Occipital lobe (tissue), 1 donor: ENCODE measurements at regions not wholly inside any gene's neighbourhood (a gene's known extent, or its start where the extent isn't known, plus 50 kb on each side); places are given as distances from the start of the nearest gene placed in this dataset.

ENCODE experiments used
- DNase-seq: peaks from one replicate; lab custom pipeline; 2025; lab: John Stamatoyannopoulos, UW

DNA sequence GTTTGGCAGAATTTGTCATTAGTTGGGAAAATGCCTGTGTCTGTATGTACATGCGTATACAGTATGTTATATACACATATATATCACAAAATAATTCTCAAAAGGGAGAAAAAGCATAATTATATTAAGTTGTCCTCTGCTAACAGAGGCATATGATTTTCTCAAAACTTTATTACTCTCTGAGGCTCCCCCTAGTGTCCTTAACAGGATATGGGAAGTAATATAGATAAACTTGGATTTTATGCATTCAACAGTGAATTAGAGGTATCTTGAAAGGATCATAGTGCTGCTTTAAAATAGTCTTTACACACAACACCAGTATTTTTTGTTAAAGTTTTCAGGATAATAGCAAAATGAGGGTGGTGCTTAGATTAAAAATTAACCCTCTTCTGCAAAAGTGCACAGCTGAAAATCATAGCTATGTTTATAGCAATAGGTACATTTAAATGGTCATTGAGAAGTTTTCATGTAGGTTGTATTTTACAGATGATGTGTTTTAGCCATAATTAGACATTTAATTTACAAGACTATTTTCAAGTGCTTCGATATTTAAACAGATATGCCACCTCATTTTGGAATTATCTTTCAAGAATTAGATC lies 454.0 kb upstream of the ROBO2 start:
- no peak for DNase-seq

DNA sequence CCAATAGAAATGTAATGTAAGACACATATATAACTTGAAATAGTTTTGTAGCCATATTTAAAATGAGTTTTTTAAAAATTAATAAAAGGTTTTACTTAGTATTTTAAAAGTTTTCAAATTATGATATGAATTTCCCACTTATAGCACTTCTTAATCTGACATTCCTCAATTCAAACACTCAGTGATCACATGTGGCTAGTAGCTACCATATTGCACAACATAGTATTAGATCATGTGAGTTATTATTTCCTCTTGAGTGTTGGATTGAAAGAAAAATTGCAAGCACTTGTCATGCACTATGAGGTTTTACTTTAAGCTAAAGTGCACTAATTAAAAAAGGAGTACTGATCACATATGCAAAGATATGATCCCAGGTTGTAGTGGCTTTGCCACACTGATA lies 453.4 kb upstream of the ROBO2 start:
- no peak for DNase-seq

DNA sequence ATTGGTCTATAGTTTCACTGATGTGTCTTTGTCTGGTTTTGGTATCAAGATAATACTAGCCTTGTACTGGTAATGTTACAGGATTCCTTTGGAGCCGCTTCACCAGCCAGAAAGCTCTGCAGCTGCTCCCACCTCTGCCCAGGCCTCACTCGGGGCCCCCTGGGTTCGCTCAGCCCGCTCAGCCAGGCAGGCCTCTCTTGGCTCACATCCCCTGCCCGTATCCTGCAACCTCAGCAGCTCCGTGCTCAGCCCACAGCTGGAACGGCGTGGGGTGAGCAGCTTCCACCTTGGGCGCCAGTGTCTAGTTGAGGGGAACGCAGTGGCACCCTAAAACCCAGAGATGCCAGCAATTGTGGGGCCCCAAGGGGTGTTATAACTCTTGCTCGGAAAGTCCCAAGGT lies 429.7 kb upstream of the ROBO2 start:
- no peak for DNase-seq

DNA sequence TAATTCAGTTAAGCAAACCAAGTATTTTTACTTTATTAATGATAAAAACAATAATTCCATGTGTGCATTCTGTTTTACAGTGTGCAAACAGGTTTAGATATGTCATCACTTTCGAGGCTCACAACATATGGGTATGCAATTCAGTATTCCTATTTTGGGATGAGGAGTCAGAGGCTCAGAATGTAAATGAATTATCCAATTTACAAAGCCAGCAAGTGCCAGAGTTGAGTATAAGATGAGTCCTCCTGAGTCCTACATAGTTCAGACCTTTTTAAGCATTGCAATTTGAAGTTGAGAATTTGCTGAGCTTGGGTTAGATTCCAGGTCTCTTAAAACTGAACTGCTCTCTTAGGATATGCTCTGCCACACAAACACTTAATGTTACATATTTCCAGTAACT lies 424.2 kb upstream of the ROBO2 start:
- no peak for DNase-seq

DNA sequence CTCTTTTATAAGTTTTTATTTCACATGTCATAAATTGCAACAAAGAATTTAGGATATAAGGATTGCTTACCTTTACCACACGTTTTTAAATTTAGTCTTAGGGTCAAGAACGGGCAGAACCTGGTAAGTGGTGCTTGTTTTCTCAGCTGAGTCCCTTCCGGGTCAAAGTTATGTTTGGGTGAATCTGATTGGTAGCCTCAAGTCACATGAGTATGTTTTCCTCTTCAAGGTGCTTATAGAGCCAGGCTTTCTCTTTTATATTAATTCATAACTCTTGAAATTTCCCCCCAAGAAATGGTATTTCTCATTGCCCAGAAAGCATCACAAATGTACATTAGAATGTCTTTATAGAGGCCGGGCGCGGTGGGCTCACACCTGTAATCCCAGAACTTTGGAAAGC lies 415.7 kb upstream of the ROBO2 start:
- no peak for DNase-seq

DNA sequence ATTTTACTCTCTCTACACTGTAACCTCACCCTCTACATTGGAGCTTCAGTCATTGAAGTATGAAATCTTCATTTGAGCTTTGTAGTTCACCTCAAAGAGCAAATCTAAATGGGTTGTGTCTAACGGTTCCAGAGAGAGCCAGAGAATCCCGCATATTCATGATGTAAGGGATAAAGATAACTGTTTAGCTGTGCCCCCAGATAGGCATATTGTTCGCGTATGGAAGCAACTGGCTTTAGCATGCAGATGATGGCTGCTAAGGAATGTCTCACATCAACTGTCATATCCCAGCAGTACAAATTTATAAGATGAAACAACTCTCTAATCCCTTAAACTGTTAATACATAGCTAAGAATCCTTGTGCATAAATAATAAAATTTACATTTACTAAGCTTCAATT lies 412.7 kb upstream of the ROBO2 start:
- no peak for DNase-seq

DNA sequence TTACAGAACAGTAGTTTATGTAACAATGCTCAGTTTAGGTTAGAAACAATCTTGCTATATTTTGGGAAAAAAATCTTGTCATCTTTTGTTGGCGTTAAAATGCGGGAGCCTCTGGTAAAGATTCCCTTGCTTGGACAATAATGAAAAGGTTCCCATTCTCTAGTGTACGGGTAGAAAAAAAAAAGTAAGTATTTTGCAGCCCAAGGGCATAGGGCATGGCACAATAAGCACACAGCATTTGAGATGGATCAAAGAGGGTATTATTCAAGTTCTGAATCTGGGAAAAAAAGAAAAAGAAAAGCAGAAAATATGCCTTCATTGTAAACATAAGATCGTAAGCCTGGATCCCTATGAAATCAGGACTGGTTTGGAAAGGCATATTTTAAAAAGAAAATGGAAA lies 408.6 kb upstream of the ROBO2 start:
- DNase-seq = no peak

DNA sequence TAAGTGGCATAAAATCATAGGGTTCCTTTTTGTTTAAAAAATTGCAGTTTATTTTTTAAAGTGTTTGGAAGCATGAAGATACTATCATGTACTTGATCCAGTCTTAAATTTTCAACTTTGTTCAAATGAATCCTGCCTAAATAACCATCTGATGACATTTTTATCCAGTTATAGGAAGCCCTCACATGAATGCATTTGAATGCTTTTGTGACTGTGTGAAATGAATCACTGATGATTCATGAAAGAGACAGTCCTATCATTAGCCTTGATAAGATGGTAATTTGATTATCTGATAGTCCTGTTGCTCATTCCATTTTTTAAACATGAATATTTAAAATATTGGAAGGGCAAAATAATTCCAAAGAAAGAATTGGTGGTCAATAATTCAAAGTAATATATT lies 401.9 kb upstream of the ROBO2 start:
- DNase-seq = no peak

DNA sequence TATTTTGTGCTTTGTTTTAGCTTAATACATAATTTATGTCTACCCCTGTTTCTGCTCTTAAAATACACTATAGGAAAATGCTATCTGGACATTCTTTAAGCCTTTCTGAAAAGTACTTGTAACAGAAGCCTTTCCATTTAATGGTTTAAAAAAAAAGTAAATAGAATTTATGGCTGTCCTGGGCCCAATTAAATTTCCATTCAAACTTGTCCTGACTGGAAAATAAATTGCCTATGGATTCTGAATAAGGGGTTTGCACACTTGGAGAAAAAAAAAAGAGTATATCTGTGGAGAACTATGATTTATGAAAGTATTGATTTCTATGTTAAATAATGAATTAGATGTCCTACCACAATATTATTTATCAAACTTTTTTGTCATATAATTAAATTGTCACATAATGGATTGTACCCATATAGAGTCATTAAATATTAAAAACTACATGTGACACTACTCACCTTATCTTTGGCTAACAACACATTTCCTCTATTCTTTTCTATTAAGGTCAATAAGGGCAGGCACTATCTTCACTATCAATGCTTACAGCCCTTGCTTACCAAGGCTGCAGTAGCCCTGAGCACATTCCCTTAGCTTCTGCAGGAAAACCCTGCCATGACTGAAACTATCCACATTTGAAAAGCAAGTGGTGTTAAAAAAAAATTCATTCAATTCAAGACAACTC lies 396.1 kb upstream of the ROBO2 start:
- DNase-seq = no peak

DNA sequence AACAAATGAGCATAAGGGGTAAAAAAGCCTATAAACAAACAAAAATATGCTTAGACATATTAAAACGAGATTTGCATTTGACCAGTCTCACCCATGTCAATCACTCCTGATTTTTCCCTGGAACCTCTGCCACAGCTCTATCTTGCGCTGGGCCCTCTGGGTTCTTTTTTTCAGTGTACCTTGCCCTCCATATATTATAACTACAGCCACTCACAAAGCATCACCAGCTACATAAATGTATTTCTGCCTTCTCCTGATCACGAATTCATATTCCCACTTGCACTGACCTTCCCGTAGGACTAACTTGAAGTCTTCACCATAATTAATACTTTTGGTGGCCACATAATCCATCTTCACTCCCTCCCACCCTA lies 395.6 kb upstream of the ROBO2 start:
- DNase-seq = no peak

DNA sequence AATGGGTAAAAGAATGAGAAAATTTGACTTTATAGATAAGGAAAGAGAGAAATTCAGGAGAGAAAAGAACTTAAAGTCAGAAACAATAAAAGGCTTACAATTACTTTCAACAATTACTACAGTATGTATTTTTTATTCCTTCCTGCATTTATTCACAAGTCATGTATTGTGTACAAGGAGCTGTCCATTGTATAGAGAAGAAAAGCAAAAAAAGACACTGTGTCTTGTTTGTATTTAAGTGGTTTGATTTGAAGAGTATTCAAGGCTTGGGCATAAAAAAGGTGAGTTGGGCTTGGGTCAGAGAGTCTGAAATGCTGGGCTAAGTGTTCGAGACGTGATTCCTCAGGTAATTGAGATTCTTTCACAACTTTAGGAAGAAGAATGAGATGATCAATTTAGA lies 394.2 kb upstream of the ROBO2 start:
- DNase-seq = no peak

DNA sequence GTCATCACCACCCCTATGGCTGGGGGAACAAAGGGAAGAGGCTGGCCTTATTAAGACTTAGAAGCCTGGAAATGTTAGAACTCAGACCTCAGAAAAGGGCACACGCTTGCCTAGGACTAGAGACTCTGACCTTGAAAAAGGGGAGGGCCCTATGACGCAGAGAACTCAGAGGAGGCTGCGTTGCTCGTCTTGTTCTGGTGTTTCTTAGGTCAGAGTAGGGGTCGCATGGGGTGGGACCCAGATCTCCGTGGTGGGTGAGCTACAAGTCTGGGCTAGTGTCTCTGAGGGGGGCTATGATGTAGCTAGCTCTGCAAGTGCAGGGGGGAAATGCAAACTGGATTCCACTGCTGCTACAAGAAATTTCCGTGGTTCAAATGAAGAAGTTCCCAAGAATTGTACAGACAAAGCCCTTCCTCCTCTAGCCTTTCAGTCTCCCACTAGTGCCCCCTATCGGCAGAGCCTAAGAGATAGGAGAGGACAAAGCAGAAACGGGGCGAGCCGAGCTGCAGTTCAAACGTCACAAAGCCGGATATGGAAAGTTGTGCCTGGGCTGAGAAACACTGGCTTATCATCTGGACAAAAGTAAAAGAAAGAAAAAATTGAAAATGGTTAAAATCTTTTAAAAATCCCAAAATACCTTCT lies 392.9 kb upstream of the ROBO2 start:
- DNase-seq = no peak

DNA sequence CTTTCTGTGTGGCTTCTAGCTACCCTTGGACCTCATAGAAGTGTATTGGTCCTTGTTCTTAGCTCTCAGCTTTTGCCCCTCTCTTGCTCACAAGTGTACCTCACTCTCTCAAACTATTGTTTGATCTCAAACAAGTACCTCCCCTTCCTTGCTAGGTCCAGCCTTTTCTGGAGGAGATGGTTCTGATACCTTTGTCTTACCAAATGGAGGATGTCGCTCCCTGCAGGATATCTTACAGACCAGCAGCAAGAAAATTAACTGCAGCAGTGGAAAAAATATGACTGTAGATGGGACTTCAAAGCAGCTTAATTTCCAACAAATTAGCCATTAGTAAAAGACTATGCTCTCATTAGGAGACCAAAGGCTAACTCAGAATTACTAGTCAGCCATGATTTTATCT lies 388.1 kb upstream of the ROBO2 start:
- DNase-seq = no peak

DNA sequence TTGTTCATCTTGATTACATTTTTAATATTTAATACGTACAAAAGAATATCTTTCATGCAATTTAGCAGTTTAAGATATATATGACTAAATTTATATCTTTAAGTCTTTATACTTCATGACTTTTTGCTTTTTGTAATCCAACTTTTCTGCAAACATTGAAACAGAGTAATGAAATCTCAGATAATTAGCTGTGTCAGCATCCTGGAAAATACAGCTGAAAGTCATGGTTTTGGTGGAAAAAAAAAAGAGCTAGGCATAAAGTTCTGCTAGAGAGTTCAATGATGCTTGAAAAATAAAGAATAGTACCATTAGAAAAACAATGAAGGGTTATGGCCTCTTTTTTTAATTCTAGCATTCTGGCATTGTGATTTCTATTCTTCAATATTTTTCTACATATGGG lies 387.4 kb upstream of the ROBO2 start:
- DNase-seq = no peak

DNA sequence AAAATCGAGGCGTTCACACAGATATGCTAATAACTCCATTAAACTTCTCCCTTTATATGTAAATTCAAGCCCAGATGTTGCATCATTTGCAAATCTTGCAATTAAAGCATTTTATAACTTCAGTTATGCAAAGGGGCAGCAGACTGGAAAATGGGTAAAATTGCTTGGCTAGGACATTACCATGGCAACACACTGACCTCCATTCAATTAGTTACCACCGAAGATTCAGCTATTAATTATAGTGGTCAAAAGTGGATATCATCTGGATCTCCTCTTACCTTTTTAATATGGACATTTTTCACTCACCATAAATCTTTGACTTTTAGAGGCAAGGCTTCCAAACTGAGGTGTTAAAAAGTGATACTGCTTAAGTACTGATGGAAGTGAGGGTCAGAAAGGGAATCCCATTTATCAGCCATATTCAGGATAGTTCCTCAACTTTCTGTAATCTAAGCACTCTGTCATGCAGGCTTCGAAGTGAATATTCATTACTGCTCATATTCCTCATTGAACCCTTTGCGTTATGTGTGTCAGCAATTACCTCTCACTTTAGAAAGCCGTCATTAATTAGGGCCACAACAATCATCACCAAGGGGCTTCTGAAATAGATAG lies 386.2 kb upstream of the ROBO2 start:
- no peak for DNase-seq

DNA sequence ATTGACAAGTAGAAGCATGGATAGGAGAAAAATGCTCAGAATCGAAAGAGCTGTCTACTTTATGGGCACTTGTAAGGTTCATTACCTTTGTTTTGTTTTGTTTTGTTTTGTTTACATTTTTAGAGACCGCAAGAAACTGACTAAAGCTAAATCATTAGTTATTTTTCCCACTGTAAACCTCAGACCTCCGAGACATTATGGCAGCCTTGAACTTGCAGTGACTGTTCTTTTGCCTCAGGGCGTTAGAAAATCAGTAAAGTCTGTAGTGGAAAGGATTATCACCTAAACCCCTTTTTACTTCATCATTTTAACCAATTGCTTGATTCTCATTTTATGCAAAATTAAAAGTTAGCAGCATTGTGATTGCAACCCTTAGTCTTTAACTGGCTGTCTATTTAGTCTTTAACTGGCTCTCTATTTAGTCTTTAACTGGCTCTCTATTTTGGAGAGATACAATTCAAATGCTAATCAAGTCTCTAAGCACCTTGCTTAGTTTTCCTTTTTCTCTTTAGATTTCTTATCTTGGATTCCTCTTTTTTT lies 383.3 kb upstream of the ROBO2 start:
- no peak for DNase-seq

DNA sequence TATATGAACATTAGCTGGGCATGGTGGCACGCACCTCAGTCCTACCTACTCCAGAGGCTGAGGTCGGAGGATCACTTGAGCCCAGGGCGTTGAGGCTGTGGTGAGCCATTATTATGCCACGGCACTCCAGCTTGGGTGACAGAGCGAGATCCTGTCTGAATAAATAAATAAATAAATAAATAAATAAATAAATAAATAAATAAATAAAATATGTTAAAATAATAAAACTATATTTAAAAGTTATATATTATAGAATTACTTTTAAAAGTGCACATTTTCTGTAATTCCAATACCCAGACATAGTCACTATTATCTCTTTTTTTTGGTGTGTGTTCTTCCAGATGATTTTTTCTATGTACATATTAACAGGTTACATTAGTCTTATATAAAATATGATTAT lies 382.0 kb upstream of the ROBO2 start:
- DNase-seq = no peak

DNA sequence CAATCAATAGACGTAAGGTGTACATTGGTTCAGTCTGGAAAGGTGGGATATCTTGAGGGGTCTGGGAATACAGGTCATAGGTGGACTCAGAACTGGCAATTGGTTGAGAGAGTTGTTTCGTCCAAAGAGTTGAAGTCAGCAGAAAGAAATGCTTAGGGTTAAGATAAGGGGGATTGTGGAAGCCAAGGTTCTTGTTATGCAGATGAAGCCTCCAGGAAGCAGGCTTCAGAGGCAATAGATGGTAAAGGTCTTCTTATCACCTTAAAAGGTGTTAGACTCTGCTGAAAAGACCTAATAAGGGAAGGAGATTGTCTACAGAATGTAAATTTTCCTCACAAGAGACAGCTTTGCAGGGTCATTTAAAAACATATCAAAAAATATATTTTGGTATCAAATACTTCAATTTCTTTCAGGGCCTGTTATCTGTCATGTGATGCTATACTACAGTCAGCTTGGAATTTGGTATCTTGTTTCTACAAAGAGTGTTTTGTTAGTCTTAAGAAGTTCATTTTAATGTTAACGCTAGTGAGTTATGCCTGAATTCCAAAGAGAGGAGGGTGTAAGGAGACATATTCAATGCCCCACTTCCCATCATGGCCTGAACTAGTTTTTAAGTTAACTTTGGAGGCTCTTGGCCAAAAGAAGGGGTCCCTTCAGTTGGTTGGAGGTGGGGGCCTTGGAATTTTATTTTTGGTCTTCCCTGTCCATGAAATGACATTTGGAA lies 378.2 kb upstream of the ROBO2 start:
- no peak for DNase-seq

DNA sequence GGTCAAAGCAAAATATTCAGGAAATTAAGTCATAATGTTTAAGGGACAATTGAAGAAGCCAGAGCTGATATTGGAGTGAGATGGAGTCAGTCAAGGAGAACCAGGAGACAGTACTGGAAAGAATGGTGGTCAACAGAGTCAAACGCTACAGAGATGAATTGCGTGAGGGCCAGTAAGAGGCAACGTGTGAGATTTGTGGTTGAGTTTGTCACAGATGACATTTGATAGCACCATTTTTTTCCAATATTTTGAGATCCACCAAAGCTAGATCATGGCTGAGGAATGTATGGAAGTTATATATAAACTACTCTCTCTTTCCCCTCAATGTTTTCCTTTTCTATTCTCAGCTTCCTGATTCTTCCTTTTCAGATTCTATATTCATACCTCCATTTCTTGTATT lies 375.1 kb upstream of the ROBO2 start:
- DNase-seq = no peak

DNA sequence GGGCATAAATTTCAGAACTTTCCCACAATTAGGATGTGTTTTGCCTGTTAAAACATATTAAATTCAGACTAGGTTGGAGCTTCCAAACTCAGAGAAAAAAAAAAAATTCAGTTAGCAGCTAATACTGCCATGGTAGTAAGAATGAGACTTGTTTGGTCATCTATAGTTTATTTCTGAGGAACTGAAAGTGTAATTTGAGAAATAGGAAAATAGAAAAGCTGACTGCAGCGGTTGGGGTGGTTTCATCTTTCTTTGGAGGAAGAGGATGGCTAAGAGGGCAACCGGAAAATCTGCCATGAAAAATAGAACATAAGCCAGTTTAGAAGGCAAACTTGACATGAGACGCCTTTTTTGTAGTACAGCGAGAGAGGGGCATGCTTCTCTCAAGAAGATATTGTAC lies 371.2 kb upstream of the ROBO2 start:
- DNase-seq = no peak

DNA sequence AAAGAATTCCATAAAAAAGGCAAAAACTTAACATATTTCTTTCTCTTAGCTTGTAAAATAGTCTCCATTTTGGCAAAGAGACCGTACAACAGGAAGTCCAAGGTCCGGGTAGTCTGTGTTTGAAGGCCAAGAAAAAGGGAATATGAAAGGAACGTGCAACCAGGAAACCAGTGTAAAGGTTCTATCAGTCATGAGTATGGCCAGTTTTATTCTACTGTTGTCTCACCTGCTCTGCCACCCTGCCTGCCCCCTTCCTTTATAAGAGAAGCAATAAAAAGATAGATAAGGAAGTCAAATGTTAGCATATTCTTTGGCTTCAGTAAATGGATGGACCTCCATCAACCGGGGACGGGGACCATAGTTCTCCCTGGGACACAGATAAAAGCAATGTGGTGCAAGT lies 370.6 kb upstream of the ROBO2 start:
- DNase-seq = no peak

DNA sequence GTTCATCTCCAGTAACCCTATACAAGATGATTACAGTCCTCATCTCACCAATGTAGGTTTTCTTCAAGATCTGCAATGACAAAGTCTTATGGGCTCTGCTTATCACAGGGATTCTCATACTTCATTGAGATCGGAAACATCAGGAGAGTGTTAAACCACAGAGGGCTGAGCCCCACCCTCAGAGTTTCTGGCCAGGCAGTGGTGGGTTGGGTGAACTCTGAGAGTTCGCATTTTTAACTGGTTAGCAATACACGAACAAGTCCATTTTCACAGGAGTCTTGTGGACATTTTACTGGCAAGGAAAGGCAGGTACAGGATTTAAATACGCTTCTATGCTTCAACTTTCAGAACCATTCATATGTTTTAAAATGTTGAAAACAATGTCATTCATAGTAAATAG lies 366.7 kb upstream of the ROBO2 start:
- DNase-seq = no peak
